ENCODE measurements at regions not wholly inside any gene's neighbourhood (a gene's known extent, or its start where the extent isn't known, plus 50 kb on each side); places are given as distances from the start of the nearest gene placed in this dataset.

- no peak for TF ChIP-seq GATA3 (IDR thresholded peaks at IDR 0.05; ENCODE audit: low read depth, low read length)
- TF ChIP-seq GATA2 (IDR thresholded peaks at IDR 0.05; ENCODE audit: low read depth, low read length): no peak
Observed at GRCh38 chr22:47394504-47395440, 632.3 kb downstream of the TBC1D22A start.

- no peak for TF ChIP-seq GATA2 (IDR thresholded peaks at IDR 0.05; ENCODE audit: low read depth, low read length)
- TF ChIP-seq GATA3 (IDR thresholded peaks at IDR 0.05; ENCODE audit: low read depth, low read length): no peak
Observed at GRCh38 chr22:47393191-47393590, 630.7 kb downstream of the TBC1D22A start.

GRCh38 chr22:47392729-47393128 is 630.3 kb downstream of the TBC1D22A start:
- TF ChIP-seq GATA2 (IDR thresholded peaks at IDR 0.05; ENCODE audit: low read depth, low read length): no peak
- no peak for TF ChIP-seq GATA3 (IDR thresholded peaks at IDR 0.05; ENCODE audit: low read depth, low read length)

GRCh38 chr22:47392054-47392347 is 629.6 kb downstream of the TBC1D22A start:
- no peak for TF ChIP-seq GATA3 (IDR thresholded peaks at IDR 0.05; ENCODE audit: low read depth, low read length)
- no peak for TF ChIP-seq GATA2 (IDR thresholded peaks at IDR 0.05; ENCODE audit: low read depth, low read length)

- no peak for TF ChIP-seq GATA3 (IDR thresholded peaks at IDR 0.05; ENCODE audit: low read depth, low read length)
- no peak for TF ChIP-seq GATA2 (IDR thresholded peaks at IDR 0.05; ENCODE audit: low read depth, low read length)
Observed at GRCh38 chr22:47391169-47392053, 629.0 kb downstream of the TBC1D22A start.

GRCh38 chr22:47390026-47390970 is 627.8 kb downstream of the TBC1D22A start:
- no peak for TF ChIP-seq GATA2 (IDR thresholded peaks at IDR 0.05; ENCODE audit: low read depth, low read length)
- TF ChIP-seq GATA3 (IDR thresholded peaks at IDR 0.05; ENCODE audit: low read depth, low read length): no peak

GRCh38 chr22:47389201-47389600 is 626.8 kb downstream of the TBC1D22A start:
- TF ChIP-seq GATA3 (IDR thresholded peaks at IDR 0.05; ENCODE audit: low read depth, low read length) (no peak), GATA2 (IDR thresholded peaks at IDR 0.05; ENCODE audit: low read depth, low read length) (no peak)

GRCh38 chr22:47388778-47389177 is 626.3 kb downstream of the TBC1D22A start:
- TF ChIP-seq GATA3 (IDR thresholded peaks at IDR 0.05; ENCODE audit: low read depth, low read length) (no peak), GATA2 (IDR thresholded peaks at IDR 0.05; ENCODE audit: low read depth, low read length) (no peak)

- TF ChIP-seq GATA2 (IDR thresholded peaks at IDR 0.05; ENCODE audit: low read depth, low read length): no peak
- TF ChIP-seq GATA3 (IDR thresholded peaks at IDR 0.05; ENCODE audit: low read depth, low read length): no peak
Observed at GRCh38 chr22:47388331-47388730, 625.9 kb downstream of the TBC1D22A start.

- TF ChIP-seq GATA2 (IDR thresholded peaks at IDR 0.05; ENCODE audit: low read depth, low read length) (no peak), GATA3 (IDR thresholded peaks at IDR 0.05; ENCODE audit: low read depth, low read length) (no peak)
Observed at GRCh38 chr22:47386812-47387510, 624.5 kb downstream of the TBC1D22A start.

GRCh38 chr22:47384977-47385376 is 622.5 kb downstream of the TBC1D22A start:
- TF ChIP-seq GATA3 (IDR thresholded peaks at IDR 0.05; ENCODE audit: low read depth, low read length) (no peak), GATA2 (IDR thresholded peaks at IDR 0.05; ENCODE audit: low read depth, low read length) (no peak)

- TF ChIP-seq GATA3 (IDR thresholded peaks at IDR 0.05; ENCODE audit: low read depth, low read length) (no peak), GATA2 (IDR thresholded peaks at IDR 0.05; ENCODE audit: low read depth, low read length) (no peak)
Observed at GRCh38 chr22:47382164-47382890, 619.9 kb downstream of the TBC1D22A start.
